22Rv1 (cell line): ENCODE measurements at regions not wholly inside any gene's neighbourhood (a gene's known extent, or its start where the extent isn't known, plus 50 kb on each side); places are given as distances from the start of the nearest gene placed in this dataset.

Source experiments
- H3K27ac ChIP-seq: fragments of 450-650 bp; 2 replicates; pipeline ENCODE4 v1.5.1; 2017
- CTCF ChIP-seq: fragments of 450-650 bp; IDR thresholded peaks from 2 replicates; pipeline ENCODE4 v1.5.1; 2017; ENCODE audit warnings: mild to moderate bottlenecking
- ZFX ChIP-seq: fragments of 450-650 bp; IDR thresholded peaks from 2 replicates; pipeline ENCODE4 v1.6.1; 2017; ENCODE audit warnings: antibody characterized with exemption, borderline replicate concordance

- TF ChIP-seq ZFX (no peak), CTCF (no peak)
- no peak overlapping the region for H3K27ac ChIP-seq
Measured at GRCh38 chr6:14434916-14435690, 317.5 kb downstream of the CD83 start.

GRCh38 chr6:14436592-14437132 is 319.1 kb downstream of the CD83 start:
- H3K27ac ChIP-seq = no peak overlapping the region
- TF ChIP-seq ZFX (no peak), CTCF (no peak)

- no peak overlapping the region for H3K27ac ChIP-seq
- no peak for TF ChIP-seq CTCF
- no peak for TF ChIP-seq ZFX
Measured at GRCh38 chr6:14439419-14439818, 321.8 kb downstream of the CD83 start.

- TF ChIP-seq ZFX = no peak
- no peak for TF ChIP-seq CTCF
- H3K27ac ChIP-seq = no peak overlapping the region
Measured at GRCh38 chr6:14440215-14440910, 322.8 kb downstream of the CD83 start.

GRCh38 chr6:14440940-14441781 is 323.6 kb downstream of the CD83 start:
- H3K27ac ChIP-seq = no peak overlapping the region
- TF ChIP-seq ZFX = no peak
- TF ChIP-seq CTCF = no peak

- no peak overlapping the region for H3K27ac ChIP-seq
- TF ChIP-seq CTCF (no peak), ZFX (no peak)
Measured at GRCh38 chr6:14442242-14442641, 324.7 kb downstream of the CD83 start.
